Body of pancreas (tissue), 4 donors: ENCODE measurements at regions not wholly inside any gene's neighbourhood (a gene's known extent, or its start where the extent isn't known, plus 50 kb on each side); places are given as distances from the start of the nearest gene placed in this dataset.

ENCODE experiments used
- ATAC-seq: fragments of 150-250 bp; one replicate; pipeline ENCODE4 v1.9.1; 2016
- DNase-seq, 4 donors: peaks; one replicate each; pipeline ENCODE4 v3.0.0-alpha.2; 2019
- H3K27ac ChIP-seq, 4 donors: fragments of 200-600 bp; sonication (generic); 1 replicate in 3 of 4; 2 replicates in 1 of 4; pipeline versions ENCODE4 v1.5.1 to v1.6.1; 2016 to 2019; ENCODE audit warnings: mild to moderate bottlenecking in 1 of 4, mixed read lengths in 1 of 4, moderate library complexity in 1 of 4
- H3K27me3 ChIP-seq, 2 donors: fragments of 200-600 bp; sonication (generic); one replicate each; pipeline ENCODE4 v1.6.0; 2016; ENCODE audit warnings: mild to moderate bottlenecking in 1 of 2
- H3K36me3 ChIP-seq, 2 donors: fragments of 200-600 bp; sonication (generic); replicated peaks in 1 of 2; 2 replicates each; pipeline ENCODE4 v1.5.1; 2016; ENCODE audit warnings: low read depth in 2 of 2; ENCODE audit not compliant: insufficient read depth in 1 of 2
- H3K4me1 ChIP-seq: fragments of 200-600 bp; sonication (generic); one replicate; pipeline ENCODE4 v1.6.0; 2016
- H3K4me3 ChIP-seq, 2 donors: fragments of 200-600 bp; sonication (generic); 1 replicate in 1 of 2; 2 replicates in 1 of 2; pipeline ENCODE4 v1.5.1; 2016 to 2019
- H3K9me3 ChIP-seq, 3 donors: fragments of 200-600 bp; sonication (generic); 1 replicate in 2 of 3; 2 replicates in 1 of 3; pipeline ENCODE4 v1.5.1; 2016
- POLR2A ChIP-seq, 3 donors: fragments of 450-650 bp; IDR thresholded peaks; one replicate each; pipeline ENCODE4 v1.6.1; 2016; ENCODE audit warnings: antibody characterized with exemption in 3 of 3, mild to moderate bottlenecking in 2 of 3
- WGBS, 2 donors: methylation state at CpG; one replicate each; pipeline ENCODE4 v1.1.5; 2017; 5-methylcytosine and 5-hydroxymethylcytosine counted together
- intact Hi-C: fragments of 100-400 bp; cut with DNase I; formaldehyde crosslinking; loops from one replicate; pipeline ENCODE4 v1.15.1; 2023
- TF ChIP-seq, protein P1 (sequence below), 7 experiments: fragments of 450-650 bp in 4 of 7; fragments of 200-600 bp in 3 of 7; sonication (generic) in 3 of 7; IDR thresholded peaks; one replicate each; pipeline ENCODE4 v1.5.1; 2016 to 2019; ENCODE audit warnings: antibody characterized with exemption in 7 of 7

DNA sequence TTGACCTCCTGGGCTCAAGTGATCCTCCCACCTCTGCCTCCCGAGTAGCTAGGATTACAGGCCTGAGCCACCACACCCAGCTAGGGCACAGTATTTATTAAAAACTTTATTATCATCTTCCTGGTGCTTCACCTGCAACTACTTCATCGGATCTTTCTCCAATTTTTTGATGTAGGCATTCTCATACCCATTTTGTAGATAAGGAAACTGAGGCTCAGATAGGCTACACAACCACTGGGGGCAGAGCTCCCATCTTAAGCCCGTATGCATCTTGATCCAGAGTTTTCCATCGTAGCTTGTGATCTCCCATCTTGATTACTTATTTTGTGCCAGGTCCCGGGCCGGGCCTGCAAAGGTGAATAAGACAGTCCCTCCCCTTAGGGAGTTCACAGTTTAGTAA lies 68.1 kb upstream of the BCOR start:
- 92 to 100% methylated on average over 1 to 4 of the region's 6 CpGs for WGBS, 2 donors
- no peaks in the 10 kb centered on the region for H3K36me3 ChIP-seq
- no peak for DNase-seq

DNA sequence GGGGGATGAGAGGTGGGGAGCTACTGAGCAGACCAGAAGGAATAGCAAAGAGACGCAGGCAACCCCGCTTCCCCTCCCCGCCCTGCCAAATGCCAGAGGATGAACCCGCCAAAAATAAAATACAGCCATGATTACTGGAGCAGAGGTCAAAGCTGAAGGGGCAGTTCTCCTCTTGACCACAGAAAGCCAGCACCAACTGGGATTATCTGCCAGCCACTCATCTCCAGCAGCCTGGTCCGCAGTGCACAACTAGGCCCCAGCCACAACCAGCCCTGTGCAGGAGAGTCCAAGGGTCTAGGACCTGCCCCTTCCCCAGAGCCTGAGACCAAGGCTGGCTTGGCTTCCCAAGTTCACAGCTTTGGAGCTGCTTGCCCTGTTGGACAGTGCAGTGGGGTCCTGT lies 67.4 kb upstream of the BCOR start:
- no peak for ATAC-seq
- no peaks in the 10 kb centered on the region for H3K9me3 ChIP-seq
- intact Hi-C loops = no loop called here
- no peak overlapping the region for H3K4me3 ChIP-seq
- WGBS, 2 donors = 85 to 91% methylated on average over 4 of the region's 5 CpGs
- no peaks in the 10 kb centered on the region for H3K4me1 ChIP-seq
- no peaks in the 10 kb centered on the region for H3K36me3 ChIP-seq
- no peaks in the 10 kb centered on the region for H3K27me3 ChIP-seq
- H3K27ac ChIP-seq = no peak overlapping the region
- no peak for TF ChIP-seq POLR2A (IDR thresholded peaks at IDR 0.05)
- TF ChIP-seq, protein P1, sequence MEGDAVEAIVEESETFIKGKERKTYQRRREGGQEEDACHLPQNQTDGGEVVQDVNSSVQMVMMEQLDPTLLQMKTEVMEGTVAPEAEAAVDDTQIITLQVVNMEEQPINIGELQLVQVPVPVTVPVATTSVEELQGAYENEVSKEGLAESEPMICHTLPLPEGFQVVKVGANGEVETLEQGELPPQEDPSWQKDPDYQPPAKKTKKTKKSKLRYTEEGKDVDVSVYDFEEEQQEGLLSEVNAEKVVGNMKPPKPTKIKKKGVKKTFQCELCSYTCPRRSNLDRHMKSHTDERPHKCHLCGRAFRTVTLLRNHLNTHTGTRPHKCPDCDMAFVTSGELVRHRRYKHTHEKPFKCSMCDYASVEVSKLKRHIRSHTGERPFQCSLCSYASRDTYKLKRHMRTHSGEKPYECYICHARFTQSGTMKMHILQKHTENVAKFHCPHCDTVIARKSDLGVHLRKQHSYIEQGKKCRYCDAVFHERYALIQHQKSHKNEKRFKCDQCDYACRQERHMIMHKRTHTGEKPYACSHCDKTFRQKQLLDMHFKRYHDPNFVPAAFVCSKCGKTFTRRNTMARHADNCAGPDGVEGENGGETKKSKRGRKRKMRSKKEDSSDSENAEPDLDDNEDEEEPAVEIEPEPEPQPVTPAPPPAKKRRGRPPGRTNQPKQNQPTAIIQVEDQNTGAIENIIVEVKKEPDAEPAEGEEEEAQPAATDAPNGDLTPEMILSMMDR (IDR thresholded peaks at IDR 0.05) = no peak
- no peak for DNase-seq

More for the DNA sequence above, 68.1 kb upstream of the BCOR start:
- no peaks in the 10 kb centered on the region for H3K27me3 ChIP-seq
- no peak overlapping the region for H3K4me3 ChIP-seq
- no peaks in the 10 kb centered on the region for H3K9me3 ChIP-seq
- TF ChIP-seq, protein P1 (IDR thresholded peaks at IDR 0.05) = no peak
- TF ChIP-seq POLR2A (IDR thresholded peaks at IDR 0.05) = no peak
- no peak overlapping the region for H3K27ac ChIP-seq
- no peaks in the 10 kb centered on the region for H3K4me1 ChIP-seq
- no peak for ATAC-seq
- intact Hi-C loops = no loop called here

DNA sequence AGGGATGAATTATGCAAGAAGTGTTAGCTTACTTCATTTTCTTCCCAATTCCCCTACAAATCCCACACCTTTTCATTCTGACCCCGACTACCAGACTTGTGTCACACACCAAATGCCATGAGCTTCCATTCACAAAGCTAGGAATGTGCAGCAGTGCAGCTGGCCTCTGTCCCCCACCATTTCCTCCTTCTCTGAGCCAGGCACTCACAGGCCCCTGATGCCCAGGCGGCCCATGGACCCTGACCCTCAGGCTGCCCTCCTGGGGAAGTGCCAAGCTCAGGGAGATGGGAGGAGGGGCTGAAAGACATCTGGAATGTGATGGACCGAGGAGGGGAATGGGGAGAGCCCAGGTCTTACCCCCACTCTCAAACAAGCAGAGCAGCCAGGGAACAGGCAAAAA lies 67.0 kb upstream of the BCOR start:
- 51 to 59% methylated on average over 3 of the region's 3 CpGs for WGBS, 2 donors
- no peaks in the 10 kb centered on the region for H3K36me3 ChIP-seq
- H3K27ac ChIP-seq = no peak overlapping the region
- intact Hi-C loops = no loop called here
- H3K4me3 ChIP-seq = no peak overlapping the region
- ATAC-seq (no peak), DNase-seq (no peak)
- no peaks in the 10 kb centered on the region for H3K4me1 ChIP-seq
- TF ChIP-seq POLR2A (IDR thresholded peaks at IDR 0.05) = no peak
- TF ChIP-seq, protein P1 (IDR thresholded peaks at IDR 0.05) = no peak
- no peaks in the 10 kb centered on the region for H3K27me3 ChIP-seq
- no peaks in the 10 kb centered on the region for H3K9me3 ChIP-seq

DNA sequence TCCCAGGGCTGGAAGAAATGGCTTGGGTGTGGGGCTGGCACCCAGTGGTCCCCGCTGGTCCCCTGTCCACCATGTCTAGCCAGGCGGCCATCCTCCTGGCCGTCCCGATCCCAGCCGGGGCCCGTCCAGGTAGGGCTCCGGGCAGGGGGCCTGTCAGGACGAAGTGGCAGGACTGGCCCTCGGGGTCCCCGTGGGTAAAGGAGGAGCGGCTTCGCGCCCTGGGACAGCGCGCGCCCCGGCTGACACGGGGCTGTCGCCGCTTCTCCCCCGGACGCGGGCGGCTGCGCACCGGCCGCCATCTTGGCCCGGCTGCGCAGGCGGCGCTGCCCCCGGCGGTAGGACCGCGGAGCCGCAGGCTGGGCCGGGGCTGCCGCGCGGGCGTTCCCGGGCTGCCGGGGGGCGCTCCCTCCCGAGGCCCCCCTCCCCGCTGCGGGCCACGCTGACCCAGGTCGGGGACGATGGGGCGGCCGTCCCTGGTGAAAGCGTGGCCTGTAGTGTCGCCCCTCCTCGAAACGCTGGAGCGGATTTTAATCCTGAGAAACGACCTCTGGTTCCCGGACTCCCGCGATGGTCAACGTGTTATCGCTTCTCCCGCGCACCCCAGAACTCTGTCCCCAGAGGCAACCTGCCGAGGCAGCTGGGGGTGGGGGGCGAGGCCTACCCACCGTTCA lies 60.4 kb upstream of the BCOR start:
- intact Hi-C loops = loop anchor here (10.0 kb wide), 1 partner anchor 63 kb away; the partner anchor contains the start of gene BCOR
- H3K9me3 ChIP-seq = no peaks in the 10 kb centered on the region
- peaks cover 10% of the 10 kb centered on the region for H3K4me1 ChIP-seq
- WGBS, 2 donors = 3% methylated on average over 7 of the region's 68 CpGs; no CpG with 5 or more reads in 1 of the 2 donors
- no peak overlapping the region for H3K4me3 ChIP-seq
- H3K36me3 ChIP-seq = no peaks in the 10 kb centered on the region
- no peak for DNase-seq
- TF ChIP-seq, protein P1 (IDR thresholded peaks at IDR 0.05) = peak in 5 of 7 experiments; percentile 4 to 74 (median 62)
- peak; percentile 23 to 36 (median 34) for TF ChIP-seq POLR2A (IDR thresholded peaks at IDR 0.05)
- H3K27me3 ChIP-seq = no peaks in the 10 kb centered on the region
- peak overlapping the region; percentile 45 to 72 (median 67) for H3K27ac ChIP-seq
- ATAC-seq = peak; percentile 65
